ENCODE measurements at regions not wholly inside any gene's neighbourhood (a gene's known extent, or its start where the extent isn't known, plus 50 kb on each side); places are given as distances from the start of the nearest gene placed in this dataset.
A peak's percentile ranks its signal among the peaks of the same experiment; 100 is the strongest.

DNA sequence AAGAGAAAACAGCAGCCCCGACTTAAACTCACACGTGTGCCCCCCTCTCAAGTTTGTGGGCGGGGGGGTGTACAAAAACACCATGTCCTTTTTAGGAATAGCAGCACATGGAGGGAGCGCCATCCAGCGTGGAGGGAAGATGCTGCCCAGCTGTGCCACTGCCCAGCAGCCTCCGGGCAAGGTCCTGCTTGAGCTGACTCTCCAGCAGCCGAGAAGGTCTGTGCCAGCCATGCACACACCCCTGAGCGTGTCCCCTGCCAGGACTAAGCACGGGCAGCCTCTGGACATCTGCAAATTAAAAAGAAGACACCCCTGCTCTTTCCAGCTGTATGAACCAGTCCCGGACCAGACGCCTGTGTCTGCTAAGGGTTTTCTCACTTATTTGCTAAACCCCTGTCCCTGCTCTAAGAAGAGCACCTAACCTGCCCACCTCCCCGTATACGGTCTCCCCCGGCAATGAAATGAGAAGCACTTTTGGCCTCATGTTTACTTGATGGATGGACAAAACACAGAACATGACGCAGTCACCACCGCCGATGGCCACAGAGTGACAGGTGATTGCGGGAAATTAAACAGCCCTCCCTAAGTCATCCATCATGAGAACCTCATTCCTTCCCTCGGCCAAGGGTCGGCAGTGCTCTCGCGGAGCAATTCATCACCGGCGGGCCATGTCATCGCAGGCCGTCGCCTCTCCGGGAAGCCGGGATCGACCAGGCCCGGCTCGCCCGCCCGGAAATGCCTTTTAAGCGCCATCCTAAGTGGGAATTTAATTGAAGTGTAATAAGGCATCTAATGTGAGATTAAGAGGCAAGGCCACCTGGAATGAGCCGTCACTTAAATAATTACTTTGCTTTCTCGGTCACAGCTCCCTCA is 96.9 kb downstream of the OLFM1 start:
- ATAC-seq = no peak

GRCh38 chr9:135185060-135185459 is 97.6 kb downstream of the OLFM1 start:
- no peak for DNase-seq (ENCODE audit: low read depth in 1 of 2, low spot score in 1 of 2)
- CTCF ChIA-PET = no interaction called here
- Histone ChIP-seq H3K4me3 (no peak overlapping the region), H3K4me2 (no peak overlapping the region), H3K27ac (no peak overlapping the region), H3K9me3 (no peaks in the 10 kb centered on the region), H3K4me1 (no peaks in the 10 kb centered on the region)
- 69% methylated on average over 11 of the region's 21 CpGs for WGBS (ENCODE audit: missing lambda C conversion rate)
- FAIRE-seq = no peak
- ATAC-seq = no peak
- POLR2A ChIA-PET = no interaction called here
- no peak for TF ChIP-seq TFCP2L1 (CRISPR knock-in tag; IDR thresholded peaks at IDR 0.05)
- TF ChIP-seq FOSL2 (IDR thresholded peaks at IDR 0.05) = no peak
- no peak for TF ChIP-seq FOSL2 (CRISPR knock-in tag; IDR thresholded peaks at IDR 0.05)
- TF ChIP-seq RARB (CRISPR knock-in tag; IDR thresholded peaks at IDR 0.05) = no peak
- TF ChIP-seq RCOR1 (IDR thresholded peaks at IDR 0.05; ENCODE audit: low read depth, low read length) = no peak
- no peak for TF ChIP-seq MAFK (IDR thresholded peaks at IDR 0.05; ENCODE audit: partially characterized antibody)
- TF ChIP-seq, protein P1, sequence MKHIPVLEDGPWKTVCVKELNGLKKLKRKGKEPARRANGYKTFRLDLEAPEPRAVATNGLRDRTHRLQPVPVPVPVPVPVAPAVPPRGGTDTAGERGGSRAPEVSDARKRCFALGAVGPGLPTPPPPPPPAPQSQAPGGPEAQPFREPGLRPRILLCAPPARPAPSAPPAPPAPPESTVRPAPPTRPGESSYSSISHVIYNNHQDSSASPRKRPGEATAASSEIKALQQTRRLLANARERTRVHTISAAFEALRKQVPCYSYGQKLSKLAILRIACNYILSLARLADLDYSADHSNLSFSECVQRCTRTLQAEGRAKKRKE (CRISPR knock-in tag; IDR thresholded peaks at IDR 0.05; ENCODE audit: low read depth) = no peak
- TF ChIP-seq NFE2L2 (conservative IDR thresholded peaks at IDR 0.05; ENCODE audit: low read length) = no peak
- TF ChIP-seq MAX (IDR thresholded peaks at IDR 0.05) = no peak
- TF ChIP-seq HEYL (CRISPR knock-in tag; IDR thresholded peaks at IDR 0.05) = no peak
- TF ChIP-seq BHLHE40 (IDR thresholded peaks at IDR 0.05; ENCODE audit: low read depth, low read length) = no peak
- TF ChIP-seq FOXS1 (CRISPR knock-in tag; IDR thresholded peaks at IDR 0.05) = no peak
- TF ChIP-seq PHF8 (IDR thresholded peaks at IDR 0.05; ENCODE audit: borderline replicate concordance, low read depth) = no peak
- no peak for TF ChIP-seq EP300 (IDR thresholded peaks at IDR 0.05)
- TF ChIP-seq CBX2 (IDR thresholded peaks at IDR 0.05; ENCODE audit: borderline replicate concordance, low read depth) = no peak

More for the DNA sequence above, 96.9 kb downstream of the OLFM1 start:
- H3K27ac ChIP-seq = no peak overlapping the region
- ChIA-PET POLR2A (no interaction called here), CTCF (interaction anchor here (1.0 to 2.2 kb wide), 4 partner anchors 8 to 98 kb away, joined by 3 to 7 read pairs (median 3); no protein-coding TSS in a partner anchor)
- no peak overlapping the region for H3K4me3 ChIP-seq
- TF ChIP-seq ESRRA (IDR thresholded peaks at IDR 0.05; ENCODE audit: borderline replicate concordance, low read length) = no peak
- no peak for TF ChIP-seq MYC (IDR thresholded peaks at IDR 0.05; ENCODE audit: borderline replicate concordance, low read length)
- no peak for TF ChIP-seq KDM1A (IDR thresholded peaks at IDR 0.05; ENCODE audit: low read depth)
- no peak for TF ChIP-seq EHMT2 (IDR thresholded peaks at IDR 0.05; ENCODE audit: low read depth)
- TF ChIP-seq RARB (CRISPR knock-in tag; IDR thresholded peaks at IDR 0.05) = no peak
- no peak for TF ChIP-seq EHF (CRISPR knock-in tag; IDR thresholded peaks at IDR 0.05)
- TF ChIP-seq ZNF302 (CRISPR knock-in tag; IDR thresholded peaks at IDR 0.05) = no peak
- no peak overlapping the region for H3K4me2 ChIP-seq
- FAIRE-seq = no peak
- 61% methylated on average over 32 of the region's 37 CpGs for WGBS (ENCODE audit: missing lambda C conversion rate)
- H3K9me3 ChIP-seq = no peaks in the 10 kb centered on the region
- no peak for DNase-seq (ENCODE audit: low read depth in 1 of 2, low spot score in 1 of 2)
- H3K4me1 ChIP-seq = no peaks in the 10 kb centered on the region

- POLR2A ChIA-PET = no interaction called here
- CTCF ChIA-PET = no interaction called here
- H3K9me3 ChIP-seq = no peaks in the 10 kb centered on the region
- no peak overlapping the region for H3K4me2 ChIP-seq
- ATAC-seq (peak in 1 of 2 experiments; percentile 38; a peak in 2 of 6 replicates), FAIRE-seq (no peak), DNase-seq (ENCODE audit: low read depth in 1 of 2, low spot score in 1 of 2) (no peak)
- TF ChIP-seq NFE2L2 (conservative IDR thresholded peaks at IDR 0.05; ENCODE audit: low read length) = no peak
- TF ChIP-seq NPAS2 (CRISPR knock-in tag; IDR thresholded peaks at IDR 0.05; ENCODE audit: borderline replicate concordance) = no peak
- TF ChIP-seq POLR2A (IDR thresholded peaks at IDR 0.05; ENCODE audit: low read length) = no peak
- no peak for TF ChIP-seq ZC3H11A (IDR thresholded peaks at IDR 0.05)
- TF ChIP-seq POLR2AphosphoS2 (conservative IDR thresholded peaks at IDR 0.05; ENCODE audit: low read length) = no peak
- H3K4me3 ChIP-seq = no peak overlapping the region
- no peak overlapping the region for H3K27ac ChIP-seq
- WGBS (ENCODE audit: missing lambda C conversion rate) = 50% methylated on average over 21 of the region's 25 CpGs
- H3K4me1 ChIP-seq = no peaks in the 10 kb centered on the region
These were observed 99.0 kb downstream of the OLFM1 start for GRCh38 chr9:135186248-135187164.

All from A549 (cell line).